ENCODE measurements at regions not wholly inside any gene's neighbourhood (a gene's known extent, or its start where the extent isn't known, plus 50 kb on each side); places are given as distances from the start of the nearest gene placed in this dataset.
"Not testable (repeated sequence)": the region's sequence is repeated elsewhere in the genome, so short reads cannot be mapped to it uniquely, and the experiment has no call there.

DNA sequence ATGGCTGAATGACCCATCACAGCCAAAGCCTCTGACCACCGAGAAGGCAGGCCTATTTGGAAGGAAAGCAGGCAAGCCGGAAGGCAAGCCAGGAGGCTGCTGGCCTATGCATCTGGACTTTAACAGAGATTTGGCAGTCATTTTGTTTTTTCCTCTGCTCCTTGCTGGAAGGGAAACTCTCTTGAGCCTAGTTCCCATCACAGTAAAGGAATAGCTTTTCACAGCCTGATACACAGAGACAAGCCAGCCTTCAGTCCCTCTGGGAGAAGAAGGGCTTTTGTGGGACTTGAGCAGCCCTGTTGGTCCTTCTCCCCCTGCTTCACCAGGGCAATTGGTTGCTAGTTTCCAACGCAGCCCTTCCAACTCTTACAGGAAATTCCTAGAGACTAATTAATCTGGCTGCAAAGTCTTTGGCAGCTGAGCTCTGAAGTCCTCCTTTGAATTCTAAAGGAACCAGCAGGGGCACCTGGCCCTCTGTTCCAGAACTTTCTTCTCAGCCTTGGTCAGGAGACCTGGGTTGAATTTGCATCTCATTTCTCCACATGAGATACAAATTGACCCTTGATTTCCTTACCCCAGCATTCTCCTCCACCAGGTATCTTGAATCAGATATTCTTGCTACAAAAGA lies 157.3 kb upstream of the EPB41L4A start:
- no peaks in the 10 kb centered on the region for H3K36me3 Mint-ChIP-seq
- H3K4me3 Mint-ChIP-seq, result no peak overlapping the region
- DNase-seq, result no peak
- no peak overlapping the region for H3K27ac Mint-ChIP-seq
- no peaks in the 10 kb centered on the region for H3K9me3 Mint-ChIP-seq
- no peaks in the 10 kb centered on the region for H3K27me3 Mint-ChIP-seq
- H3K4me1 Mint-ChIP-seq, result no peaks in the 10 kb centered on the region

DNA sequence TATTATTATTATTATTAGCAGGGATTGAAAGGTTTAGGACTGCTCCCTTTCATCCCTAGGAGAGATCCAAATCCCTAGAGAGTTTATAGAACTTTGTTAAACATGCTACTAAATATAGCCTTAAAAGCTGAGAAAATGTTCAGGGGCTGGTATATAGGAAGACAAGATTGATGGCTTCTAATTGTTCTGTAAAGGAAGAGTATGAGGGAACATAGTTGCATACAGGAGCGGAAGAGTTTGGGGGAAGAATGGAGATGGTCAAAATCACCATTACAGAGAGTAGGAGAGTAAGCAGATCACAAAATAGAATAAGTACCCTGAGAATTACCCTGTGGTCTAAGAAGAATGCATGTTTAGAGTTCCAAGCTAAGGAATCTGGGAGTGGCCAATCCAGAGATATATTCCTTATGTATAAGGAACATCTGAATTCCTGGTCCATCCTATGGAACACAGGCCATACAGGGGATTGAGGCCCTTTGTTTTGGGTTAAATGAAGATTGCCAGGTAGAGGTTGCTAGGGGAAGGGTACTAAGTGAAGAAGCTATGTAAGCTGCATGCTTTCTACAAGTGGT lies 158.0 kb upstream of the APC start:
- no peak for DNase-seq
- Mint-ChIP-seq H3K4me1 (no peaks in the 10 kb centered on the region), H3K9me3 (no peaks in the 10 kb centered on the region), H3K27me3 (no peaks in the 10 kb centered on the region), H3K27ac (no peak overlapping the region), H3K4me3 (no peak overlapping the region), H3K36me3 (no peaks in the 10 kb centered on the region)

- Mint-ChIP-seq H3K4me3 (no peak overlapping the region), H3K9me3 (no peaks in the 10 kb centered on the region), H3K27me3 (no peaks in the 10 kb centered on the region), H3K4me1 (no peaks in the 10 kb centered on the region), H3K36me3 (no peaks in the 10 kb centered on the region), H3K27ac (no peak overlapping the region)
- no peak for DNase-seq
Observed at GRCh38 chr5:112581811-112582320, 155.8 kb upstream of the APC start.

GRCh38 chr5:112583166-112583565 lies 154.5 kb upstream of the APC start:
- Mint-ChIP-seq H3K27ac (no peak overlapping the region), H3K9me3 (no peaks in the 10 kb centered on the region), H3K4me3 (no peak overlapping the region), H3K27me3 (no peaks in the 10 kb centered on the region), H3K4me1 (no peaks in the 10 kb centered on the region), H3K36me3 (no peaks in the 10 kb centered on the region)
- no peak for DNase-seq

DNA sequence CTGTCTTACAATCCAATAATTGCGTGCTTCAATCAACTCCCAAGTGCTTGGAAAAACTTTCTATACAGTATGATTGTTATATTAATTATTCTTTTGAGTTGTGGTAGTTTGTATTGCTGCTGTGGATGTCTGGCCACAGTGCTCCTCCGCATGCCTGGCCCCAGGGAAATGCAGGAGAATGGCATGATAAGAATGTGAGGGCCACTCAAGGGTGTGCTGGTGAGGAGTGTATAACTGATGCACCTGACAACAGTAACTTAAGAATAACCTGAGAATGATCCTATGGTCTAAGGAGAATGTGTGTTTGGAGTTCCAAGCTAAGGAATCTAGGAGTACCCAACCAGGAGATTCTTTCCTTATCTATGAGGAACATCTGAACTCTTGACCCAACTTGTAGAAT lies 152.9 kb upstream of the APC start:
- no peaks in the 10 kb centered on the region for H3K4me1 Mint-ChIP-seq
- H3K27me3 Mint-ChIP-seq, result no peaks in the 10 kb centered on the region
- DNase-seq, result no peak
- no peak overlapping the region for H3K4me3 Mint-ChIP-seq
- H3K27ac Mint-ChIP-seq, result no peak overlapping the region
- no peaks in the 10 kb centered on the region for H3K36me3 Mint-ChIP-seq
- H3K9me3 Mint-ChIP-seq, result no peaks in the 10 kb centered on the region

DNA sequence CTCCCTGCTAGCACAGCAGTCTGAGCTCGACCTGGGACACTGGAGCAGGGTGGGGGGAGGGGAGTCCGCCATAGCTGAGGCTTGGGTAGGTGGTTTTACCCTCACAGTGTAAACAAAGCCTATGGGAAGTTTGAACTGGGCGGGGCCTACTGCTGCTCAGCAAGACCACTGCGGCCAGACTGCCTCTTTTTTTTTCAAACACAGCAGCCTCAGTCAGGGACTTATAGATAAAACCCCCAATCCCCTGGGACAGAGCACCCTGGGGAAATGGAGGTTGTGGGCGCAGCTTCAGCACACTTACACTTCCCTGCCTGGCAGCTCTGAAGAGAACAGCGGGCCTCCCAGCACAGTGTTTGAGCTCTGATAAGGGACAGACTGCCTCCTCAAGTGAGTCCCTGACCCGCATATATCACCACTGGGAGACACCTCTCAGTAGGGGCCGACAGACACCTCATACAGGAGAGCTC lies 151.1 kb upstream of the APC start:
- Mint-ChIP-seq H3K27ac (no peak overlapping the region), H3K4me3 (no peak overlapping the region), H3K36me3 (no peaks in the 10 kb centered on the region), H3K4me1 (no peaks in the 10 kb centered on the region), H3K9me3 (peaks cover 1% of the 10 kb centered on the region), H3K27me3 (no peaks in the 10 kb centered on the region)
- no peak for DNase-seq

GRCh38 chr5:112590858-112591257 lies 146.8 kb upstream of the APC start:
- not testable (repeated sequence) for H3K4me1 Mint-ChIP-seq, H3K4me3 Mint-ChIP-seq, H3K27me3 Mint-ChIP-seq, H3K9me3 Mint-ChIP-seq, H3K27ac Mint-ChIP-seq, H3K36me3 Mint-ChIP-seq, DNase-seq

- Mint-ChIP-seq H3K27ac (no peak overlapping the region), H3K36me3 (no peaks in the 10 kb centered on the region), H3K4me3 (no peak overlapping the region), H3K9me3 (peaks cover 1% of the 10 kb centered on the region), H3K4me1 (no peaks in the 10 kb centered on the region), H3K27me3 (peaks cover 4% of the 10 kb centered on the region)
- DNase-seq, result no peak
Observed at GRCh38 chr5:112594095-112594850, 143.4 kb upstream of the APC start.

- Mint-ChIP-seq H3K36me3 (no peaks in the 10 kb centered on the region), H3K9me3 (peaks cover 1% of the 10 kb centered on the region), H3K27ac (no peak overlapping the region), H3K4me1 (no peaks in the 10 kb centered on the region), H3K4me3 (no peak overlapping the region), H3K27me3 (peaks cover 4% of the 10 kb centered on the region)
- no peak for DNase-seq
Observed at GRCh38 chr5:112594941-112595340, 142.7 kb upstream of the APC start.

GRCh38 chr5:112597831-112598230 lies 139.9 kb upstream of the APC start:
- no peaks in the 10 kb centered on the region for H3K4me1 Mint-ChIP-seq
- no peak overlapping the region for H3K4me3 Mint-ChIP-seq
- no peaks in the 10 kb centered on the region for H3K9me3 Mint-ChIP-seq
- H3K27me3 Mint-ChIP-seq, result peaks cover 4% of the 10 kb centered on the region
- DNase-seq, result no peak
- H3K27ac Mint-ChIP-seq, result no peak overlapping the region
- H3K36me3 Mint-ChIP-seq, result no peaks in the 10 kb centered on the region

GRCh38 chr5:112600510-112600909 lies 137.2 kb upstream of the APC start:
- DNase-seq, H3K4me1 Mint-ChIP-seq, H3K27ac Mint-ChIP-seq, H3K36me3 Mint-ChIP-seq, H3K9me3 Mint-ChIP-seq, H3K4me3 Mint-ChIP-seq: not testable (repeated sequence)
- peaks cover 18% of the 10 kb centered on the region for H3K27me3 Mint-ChIP-seq

DNA sequence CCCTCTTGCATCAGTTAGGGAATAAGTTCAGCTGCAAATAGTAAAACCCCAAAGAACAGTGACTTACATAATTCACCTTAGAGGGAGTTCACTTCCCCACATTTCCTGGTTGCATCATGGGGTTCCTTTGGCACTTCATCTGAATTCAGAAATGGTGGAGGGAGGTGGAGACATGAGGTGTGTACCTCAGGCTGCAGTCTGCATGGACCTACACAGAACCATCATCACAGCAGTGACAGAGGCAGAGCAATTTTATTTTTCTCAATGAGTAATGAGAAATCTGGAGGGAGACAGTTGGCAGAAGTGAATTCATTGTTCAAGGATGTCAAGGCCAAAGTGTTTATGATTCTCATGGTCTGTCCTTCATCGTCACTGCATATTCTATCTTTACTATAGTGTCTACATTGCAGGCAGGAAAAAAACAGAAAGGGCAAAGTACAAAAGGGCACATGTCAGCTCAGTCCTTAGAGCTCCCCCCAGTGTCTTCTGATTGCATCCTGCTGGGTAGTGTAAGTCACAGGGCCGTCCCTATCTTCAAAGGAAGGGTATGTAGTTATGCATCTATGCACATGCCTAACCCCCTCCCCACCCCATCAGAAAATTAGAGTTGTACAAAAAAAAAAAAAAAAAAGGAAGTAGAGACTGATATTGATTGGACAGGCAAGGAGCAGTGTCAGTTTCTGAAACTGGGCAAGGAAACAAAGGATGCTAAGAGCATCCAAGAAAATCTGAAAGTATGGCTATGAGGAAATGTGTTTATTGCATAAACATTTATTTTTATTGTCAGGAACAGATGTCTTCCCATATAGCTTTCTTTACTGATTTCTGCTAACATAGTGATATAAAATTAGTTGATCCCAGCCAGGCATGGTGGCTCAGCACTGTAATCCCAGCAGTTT lies 132.7 kb upstream of the APC start:
- Mint-ChIP-seq H3K9me3 (no peaks in the 10 kb centered on the region), H3K27ac (no peak overlapping the region), H3K4me3 (no peak overlapping the region), H3K4me1 (no peaks in the 10 kb centered on the region), H3K27me3 (peaks cover 21% of the 10 kb centered on the region), H3K36me3 (no peaks in the 10 kb centered on the region)
- no peak for DNase-seq

- no peaks in the 10 kb centered on the region for H3K4me1 Mint-ChIP-seq
- no peaks in the 10 kb centered on the region for H3K9me3 Mint-ChIP-seq
- no peaks in the 10 kb centered on the region for H3K36me3 Mint-ChIP-seq
- H3K4me3 Mint-ChIP-seq, result no peak overlapping the region
- peaks cover 16% of the 10 kb centered on the region for H3K27me3 Mint-ChIP-seq
- H3K27ac Mint-ChIP-seq, result no peak overlapping the region
- no peak for DNase-seq
Observed at GRCh38 chr5:112608975-112609374, 128.7 kb upstream of the APC start.

DNA sequence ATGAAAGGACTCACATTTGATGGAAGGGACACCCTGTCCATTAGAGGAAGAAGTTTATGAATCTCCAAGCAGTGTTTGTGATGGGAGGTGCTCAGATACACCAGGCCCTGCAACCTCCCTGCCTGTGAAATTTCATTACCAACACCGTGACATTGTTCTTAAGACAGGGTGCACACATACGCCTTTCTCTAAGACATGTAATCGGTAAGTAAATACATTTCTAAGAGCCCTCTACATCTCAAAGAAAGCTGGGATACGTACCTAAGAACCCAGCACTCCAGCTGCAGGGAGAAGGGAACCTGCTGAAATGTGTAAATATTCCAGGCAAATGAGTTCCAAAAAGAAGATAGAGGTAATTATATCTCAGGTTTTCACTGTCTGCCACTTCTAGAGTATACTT lies 125.0 kb upstream of the APC start:
- no peak for DNase-seq
- no peaks in the 10 kb centered on the region for H3K27me3 Mint-ChIP-seq
- no peaks in the 10 kb centered on the region for H3K36me3 Mint-ChIP-seq
- no peak overlapping the region for H3K4me3 Mint-ChIP-seq
- H3K27ac Mint-ChIP-seq, result no peak overlapping the region
- no peaks in the 10 kb centered on the region for H3K4me1 Mint-ChIP-seq
- no peaks in the 10 kb centered on the region for H3K9me3 Mint-ChIP-seq

GRCh38 chr5:112614285-112614684 lies 123.4 kb upstream of the APC start:
- Mint-ChIP-seq H3K27me3 (no peaks in the 10 kb centered on the region), H3K27ac (no peak overlapping the region), H3K9me3 (no peaks in the 10 kb centered on the region), H3K4me1 (no peaks in the 10 kb centered on the region), H3K4me3 (no peak overlapping the region), H3K36me3 (no peaks in the 10 kb centered on the region)
- no peak for DNase-seq

All from activated naive CD8-positive, alpha-beta T cell treated with anti-CD3 and anti-CD28 coated beads for 36 hours (primary cell).